HG03025 (cell line): ENCODE measurements at regions not wholly inside any gene's neighbourhood (a gene's known extent, or its start where the extent isn't known, plus 50 kb on each side); places are given as distances from the start of the nearest gene placed in this dataset.

ENCODE experiments used
- ATAC-seq: cut with Tn5 transposase; IDR thresholded peaks from one replicate; pipeline ENCODE4 v1.9.1; 2021; ENCODE audit warnings: mild to moderate bottlenecking, moderate library complexity; ENCODE audit not compliant: unreplicated experiment, low FRiP score

- ATAC-seq: no peak
Measured at GRCh38 chr6:6907286-6907685, 200.5 kb upstream of the RREB1 start.

GRCh38 chr6:6908121-6908520 lies 199.6 kb upstream of the RREB1 start:
- ATAC-seq: no peak

GRCh38 chr6:6909111-6909510 lies 198.7 kb upstream of the RREB1 start:
- no peak for ATAC-seq

GRCh38 chr6:6910734-6911295 lies 196.9 kb upstream of the RREB1 start:
- ATAC-seq: no peak

GRCh38 chr6:6911391-6911790 lies 196.4 kb upstream of the RREB1 start:
- no peak for ATAC-seq

GRCh38 chr6:6912817-6913744 lies 194.7 kb upstream of the RREB1 start:
- no peak for ATAC-seq

GRCh38 chr6:6915219-6915618 lies 192.5 kb upstream of the RREB1 start:
- ATAC-seq: no peak

- ATAC-seq: no peak
Measured at GRCh38 chr6:6915813-6916547, 191.8 kb upstream of the RREB1 start.

- no peak for ATAC-seq
Measured at GRCh38 chr6:6916598-6916997, 191.2 kb upstream of the RREB1 start.

- peak; percentile 87 for ATAC-seq
Measured at GRCh38 chr6:6918216-6918983, 189.4 kb upstream of the RREB1 start.

GRCh38 chr6:6919173-6919572 lies 188.6 kb upstream of the RREB1 start:
- ATAC-seq: no peak

GRCh38 chr6:6920114-6920986 lies 187.4 kb upstream of the RREB1 start:
- ATAC-seq: no peak

GRCh38 chr6:6920987-6921313 lies 186.8 kb upstream of the RREB1 start:
- ATAC-seq: no peak

- no peak for ATAC-seq
Measured at GRCh38 chr6:6922166-6922565, 185.6 kb upstream of the RREB1 start.

- no peak for ATAC-seq
Measured at GRCh38 chr6:6923605-6924004, 184.2 kb upstream of the RREB1 start.

GRCh38 chr6:6924708-6925107 lies 183.1 kb upstream of the RREB1 start:
- ATAC-seq: no peak

GRCh38 chr6:6925391-6926164 lies 182.2 kb upstream of the RREB1 start:
- no peak for ATAC-seq

- no peak for ATAC-seq
Measured at GRCh38 chr6:6926856-6927255, 180.9 kb upstream of the RREB1 start.
